ENCODE measurements at regions not wholly inside any gene's neighbourhood (a gene's known extent, or its start where the extent isn't known, plus 50 kb on each side); places are given as distances from the start of the nearest gene placed in this dataset.

- intact Hi-C loops (cut with micrococcal nuclease), result no loop called here
- POLR2A ChIA-PET, result no interaction called here
- CTCF ChIA-PET, result no interaction called here
- no peaks in the 10 kb centered on the region for H4K20me1 ChIP-seq (ENCODE audit: insufficient read depth)
- H3K9ac ChIP-seq (ENCODE audit: low read length), result no peak overlapping the region
- H3K9me3 ChIP-seq (ENCODE audit: control insufficient read depth in 1 of 2, insufficient read depth in 1 of 2, low read depth in 1 of 2, low read length in 2 of 2), result no peaks in the 10 kb centered on the region
- no peak overlapping the region for H2AFZ ChIP-seq (ENCODE audit: low read depth, low read length, poor library complexity, severe bottlenecking)
- no peak for ATAC-seq
- no peak overlapping the region for H3K4me2 ChIP-seq (ENCODE audit: low read length)
- TF ChIP-seq CBX3 (IDR thresholded peaks at IDR 0.05; ENCODE audit: low read depth), result no peak
- RAD21 ChIA-PET (ENCODE audit: low non-redundant PET in 1 of 2, low total read pairs in 2 of 2, uncharacterized antibody in 2 of 2, unreplicated experiment in 2 of 2), result no interaction called here
- no TSS peak for BruUV-seq (replicated peaks)
- no peak overlapping the region for H3K4me3 ChIP-seq (replicated peaks in 1 of 2; ENCODE audit: low read depth in 1 of 2, low read length in 2 of 2)
- no peak for DNase-seq (ENCODE audit: low read depth, low spot score)
- 0 out of 2 replicates have a peak, but pooled peaks cover 5% of the 10 kb centered on the region for H3K27me3 ChIP-seq (ENCODE audit: insufficient read depth, low read length)
- no peaks in the 10 kb centered on the region for H3K36me3 ChIP-seq (ENCODE audit: control insufficient read depth in 1 of 2, insufficient read depth in 2 of 2, low read length in 2 of 2)
- H3K4me1 ChIP-seq (ENCODE audit: control insufficient read depth in 1 of 2, insufficient read depth in 2 of 2, low read length in 2 of 2), result peaks cover 0 to 7% of the 10 kb centered on the region in 2 experiments; a peak in 1 of 4 replicates
- H3K27ac ChIP-seq (ENCODE audit: low read depth, low read length), result no peak overlapping the region
- H3K9me2 ChIP-seq (ENCODE audit: insufficient read depth), result no peaks in the 10 kb centered on the region
- H3K79me2 ChIP-seq (ENCODE audit: insufficient read depth, low read length), result no peaks in the 10 kb centered on the region
Observed at GRCh38 chr2:8414946-8415879, 266.6 kb upstream of the ID2 start.

GRCh38 chr2:8416001-8416571 is 265.8 kb upstream of the ID2 start:
- H3K27me3 ChIP-seq (ENCODE audit: insufficient read depth, low read length), result 0 out of 2 replicates have a peak, but pooled peaks cover 5% of the 10 kb centered on the region
- no peak overlapping the region for H3K4me2 ChIP-seq (ENCODE audit: low read length)
- no peaks in the 10 kb centered on the region for H3K79me2 ChIP-seq (ENCODE audit: insufficient read depth, low read length)
- peaks cover 0 to 7% of the 10 kb centered on the region in 2 experiments; a peak in 1 of 4 replicates for H3K4me1 ChIP-seq (ENCODE audit: control insufficient read depth in 1 of 2, insufficient read depth in 2 of 2, low read length in 2 of 2)
- POLR2A ChIA-PET, result no interaction called here
- H3K27ac ChIP-seq (ENCODE audit: low read depth, low read length), result no peak overlapping the region
- RAD21 ChIA-PET (ENCODE audit: low non-redundant PET in 1 of 2, low total read pairs in 2 of 2, uncharacterized antibody in 2 of 2, unreplicated experiment in 2 of 2), result no interaction called here
- no peak for DNase-seq (ENCODE audit: low read depth, low spot score)
- no peaks in the 10 kb centered on the region for H4K20me1 ChIP-seq (ENCODE audit: insufficient read depth)
- TF ChIP-seq JUND (IDR thresholded peaks at IDR 0.05) (no peak), ELF1 (IDR thresholded peaks at IDR 0.05; ENCODE audit: borderline replicate concordance, low read depth) (no peak), CTCF (IDR thresholded peaks at IDR 0.05 in 2 of 3, conservative IDR thresholded peaks at IDR 0.05 in 1 of 3; ENCODE audit: borderline replicate concordance in 1 of 3, insufficient read depth in 1 of 3, low read depth in 2 of 3, low read length in 2 of 3) (no peak), ZNF274 (IDR thresholded peaks at IDR 0.05; ENCODE audit: low read depth, low read length) (no peak), SRF (IDR thresholded peaks at IDR 0.05; ENCODE audit: low read depth) (no peak), POLR2A (IDR thresholded peaks at IDR 0.05; ENCODE audit: borderline replicate concordance, extremely low read depth, insufficient read depth, insufficient read length) (no peak), FOSL1 (IDR thresholded peaks at IDR 0.05; ENCODE audit: low read depth) (no peak), SIN3A (IDR thresholded peaks at IDR 0.05; ENCODE audit: low read depth) (no peak), YY1 (IDR thresholded peaks at IDR 0.05; ENCODE audit: extremely low read depth, insufficient replicate concordance, low read depth, low read length) (no peak), REST (IDR thresholded peaks at IDR 0.05; ENCODE audit: low read depth) (no peak), ZFX (IDR thresholded peaks at IDR 0.05) (no peak), CEBPB (IDR thresholded peaks at IDR 0.05; ENCODE audit: low read depth) (no peak)
- CTCF ChIA-PET, result no interaction called here
- no peak overlapping the region for H2AFZ ChIP-seq (ENCODE audit: low read depth, low read length, poor library complexity, severe bottlenecking)
- no peak for ATAC-seq
- H3K9me3 ChIP-seq (ENCODE audit: control insufficient read depth in 1 of 2, insufficient read depth in 1 of 2, low read depth in 1 of 2, low read length in 2 of 2), result no peaks in the 10 kb centered on the region
- intact Hi-C loops (cut with micrococcal nuclease), result no loop called here
- no TSS peak for BruUV-seq (replicated peaks)
- H3K9me2 ChIP-seq (ENCODE audit: insufficient read depth), result no peaks in the 10 kb centered on the region
- H3K36me3 ChIP-seq (ENCODE audit: control insufficient read depth in 1 of 2, insufficient read depth in 2 of 2, low read length in 2 of 2), result no peaks in the 10 kb centered on the region
- H3K4me3 ChIP-seq (replicated peaks in 1 of 2; ENCODE audit: low read depth in 1 of 2, low read length in 2 of 2), result no peak overlapping the region
- H3K9ac ChIP-seq (ENCODE audit: low read length), result no peak overlapping the region
